Lower leg skin (tissue), 3 donors: ENCODE measurements at regions not wholly inside any gene's neighbourhood (a gene's known extent, or its start where the extent isn't known, plus 50 kb on each side); places are given as distances from the start of the nearest gene placed in this dataset.

ENCODE experiments used
- CTCF ChIP-seq, 3 donors: fragments of 450-650 bp; IDR thresholded peaks; one replicate each; pipeline ENCODE4 v1.5.1; 2016; ENCODE audit warnings: antibody characterized with exemption in 3 of 3, mild to moderate bottlenecking in 3 of 3, moderate library complexity in 2 of 3
- POLR2A ChIP-seq, 2 donors: fragments of 450-650 bp; IDR thresholded peaks; one replicate each; pipeline ENCODE4 v1.6.1; 2016 to 2017; ENCODE audit warnings: antibody characterized with exemption in 2 of 2, mild to moderate bottlenecking in 1 of 2, moderate library complexity in 1 of 2

GRCh38 chr14:38887696-38888095 is 215.3 kb downstream of the SEC23A start:
- no peak for TF ChIP-seq CTCF (IDR thresholded peaks at IDR 0.05)
- TF ChIP-seq POLR2A (IDR thresholded peaks at IDR 0.05): no peak
